Suprapubic skin (tissue), 4 donors: ENCODE measurements at regions not wholly inside any gene's neighbourhood (a gene's known extent, or its start where the extent isn't known, plus 50 kb on each side); places are given as distances from the start of the nearest gene placed in this dataset.
A peak's percentile ranks its signal among the peaks of the same experiment; 100 is the strongest.

Experiments
- DNase-seq, 2 donors: peaks; one replicate each; pipeline ENCODE4 v3.0.0-alpha.2; 2019; ENCODE audit warnings: low spot score in 2 of 2
- H3K27ac ChIP-seq: fragments of 200-600 bp; sonication (generic); one replicate; pipeline ENCODE4 v1.5.1; 2019
- H3K27me3 ChIP-seq: fragments of 200-600 bp; sonication (generic); one replicate; pipeline ENCODE4 v1.5.1; 2019
- H3K36me3 ChIP-seq: fragments of 200-600 bp; sonication (generic); one replicate; pipeline ENCODE4 v1.5.1; 2019
- H3K4me1 ChIP-seq: fragments of 200-600 bp; sonication (generic); one replicate; pipeline ENCODE4 v1.5.1; 2019
- H3K4me3 ChIP-seq: fragments of 200-600 bp; sonication (generic); one replicate; pipeline ENCODE4 v1.5.1; 2019; ENCODE audit warnings: mild to moderate bottlenecking
- H3K9me3 ChIP-seq: fragments of 200-600 bp; sonication (generic); one replicate; pipeline ENCODE4 v1.5.1; 2019
- CTCF ChIP-seq, 2 donors: fragments of 200-600 bp in 1 of 2; fragments of 450-650 bp in 1 of 2; sonication (generic) in 1 of 2; IDR thresholded peaks; one replicate each; pipeline ENCODE4 v1.5.1; 2016 to 2019; ENCODE audit warnings: antibody characterized with exemption in 2 of 2, mild to moderate bottlenecking in 1 of 2, moderate library complexity in 1 of 2
- EP300 ChIP-seq: sonication (generic); formaldehyde crosslinking; IDR thresholded peaks from one replicate; pipeline ENCODE4 v1.6.1; 2017; ENCODE audit warnings: antibody characterized with exemption
- POLR2A ChIP-seq, 2 donors: fragments of 450-650 bp; IDR thresholded peaks; one replicate each; pipeline ENCODE4 v1.6.1; 2017; ENCODE audit warnings: antibody characterized with exemption in 2 of 2, mild to moderate bottlenecking in 2 of 2, moderate library complexity in 2 of 2
- POLR2AphosphoS5 ChIP-seq, 3 donors: sonication (generic); formaldehyde crosslinking; IDR thresholded peaks; one replicate each; pipeline ENCODE4 v1.6.1; 2017; ENCODE audit warnings: antibody characterized with exemption in 3 of 3
- WGBS: methylation state at CpG from one replicate; pipeline ENCODE4 v1.1.5; 2018; 5-methylcytosine and 5-hydroxymethylcytosine counted together

DNA sequence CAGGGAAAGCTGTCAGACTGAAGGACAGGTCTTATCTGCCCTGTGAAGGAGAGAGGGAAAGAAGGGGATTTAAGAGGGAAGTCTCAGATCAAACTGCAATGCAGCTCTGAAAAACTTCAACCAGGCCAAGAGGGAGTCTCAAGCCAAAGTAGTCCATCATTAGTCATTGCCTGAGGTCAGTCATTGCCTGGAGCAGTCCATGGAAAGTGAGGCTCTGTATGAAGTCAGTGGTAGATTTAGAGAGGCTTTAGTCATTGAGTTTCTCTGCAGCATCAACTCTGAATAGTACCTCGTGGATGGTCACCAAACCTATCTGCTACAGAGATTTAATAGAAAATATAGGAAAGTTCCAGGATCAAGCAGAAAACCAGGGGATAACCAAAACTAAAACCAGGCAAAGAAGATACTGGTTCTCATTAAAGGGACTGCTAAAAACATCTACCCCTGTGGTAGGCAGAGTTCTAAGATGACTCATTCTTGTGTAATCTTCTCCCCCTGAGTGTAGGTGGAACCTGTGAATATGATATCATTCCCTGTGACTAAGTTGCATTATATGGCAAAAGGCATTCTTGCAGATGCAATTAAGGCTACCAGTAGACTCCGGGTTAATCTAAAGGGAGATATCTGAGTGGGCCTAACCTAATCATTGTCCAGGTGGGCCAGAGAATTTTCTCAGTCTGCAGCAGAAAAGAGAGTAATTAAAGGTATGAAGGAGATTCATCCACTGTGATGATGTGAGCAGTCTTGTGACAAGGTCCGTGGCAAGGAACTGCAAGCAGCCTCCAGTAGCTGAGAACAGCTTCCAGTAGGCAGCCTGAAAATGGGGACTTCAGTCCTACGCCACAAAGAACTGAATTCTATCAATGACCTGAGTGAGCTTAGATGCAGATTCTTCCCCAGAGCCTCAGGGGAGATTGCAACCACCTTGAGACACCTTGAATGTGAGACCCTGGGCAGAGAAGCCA, 123.1 kb downstream of the GALC start:
- no peaks in the 10 kb centered on the region for H3K27me3 ChIP-seq
- WGBS, result 82% methylated on average over 4 of the region's 4 CpGs
- no peak overlapping the region for H3K27ac ChIP-seq
- TF ChIP-seq POLR2AphosphoS5 (IDR thresholded peaks at IDR 0.05) (no peak), POLR2A (IDR thresholded peaks at IDR 0.05) (no peak), CTCF (IDR thresholded peaks at IDR 0.05) (no peak)
- no peaks in the 10 kb centered on the region for H3K36me3 ChIP-seq
- DNase-seq, result no peak
- no peak overlapping the region for H3K4me3 ChIP-seq
- no peaks in the 10 kb centered on the region for H3K9me3 ChIP-seq
- no peaks in the 10 kb centered on the region for H3K4me1 ChIP-seq

- no peaks in the 10 kb centered on the region for H3K9me3 ChIP-seq
- 76% methylated on average over 3 of the region's 3 CpGs for WGBS
- TF ChIP-seq CTCF (IDR thresholded peaks at IDR 0.05), result no peak
- TF ChIP-seq EP300, result no peak
- no peak for TF ChIP-seq POLR2A (IDR thresholded peaks at IDR 0.05)
- no peak for TF ChIP-seq POLR2AphosphoS5 (IDR thresholded peaks at IDR 0.05)
- DNase-seq, result no peak
- H3K4me3 ChIP-seq, result no peak overlapping the region
- H3K36me3 ChIP-seq, result no peaks in the 10 kb centered on the region
- no peaks in the 10 kb centered on the region for H3K27me3 ChIP-seq
- H3K27ac ChIP-seq, result peak overlapping the region; percentile 4
- H3K4me1 ChIP-seq, result no peaks in the 10 kb centered on the region
Observed at GRCh38 chr14:87868920-87869319, 124.1 kb downstream of the GALC start.

DNA sequence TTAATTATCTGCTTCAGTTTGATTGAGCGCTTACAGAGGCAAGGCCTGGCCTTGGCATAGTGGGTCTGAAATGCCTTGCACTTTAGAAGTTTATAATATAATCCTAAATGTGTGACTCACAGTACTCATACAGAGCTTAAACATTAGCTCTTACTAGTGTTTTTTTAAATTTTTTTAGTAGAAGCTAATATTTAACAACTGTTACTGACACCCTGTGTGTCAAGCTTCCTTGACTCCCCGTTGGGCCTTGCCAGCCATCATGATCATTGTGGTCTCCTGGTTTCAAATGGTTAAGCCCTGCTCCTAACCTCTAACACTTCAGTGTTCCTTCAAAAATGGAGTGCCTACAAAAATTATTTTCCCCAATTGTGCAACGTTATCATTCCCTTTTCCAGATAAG, 126.9 kb downstream of the GALC start:
- H3K27ac ChIP-seq, result no peak overlapping the region
- no peaks in the 10 kb centered on the region for H3K4me1 ChIP-seq
- no peaks in the 10 kb centered on the region for H3K27me3 ChIP-seq
- H3K4me3 ChIP-seq, result no peak overlapping the region
- WGBS, result 89% methylated on average over 3 of the region's 3 CpGs
- no peak for TF ChIP-seq EP300
- TF ChIP-seq CTCF (IDR thresholded peaks at IDR 0.05), result no peak
- no peak for TF ChIP-seq POLR2AphosphoS5 (IDR thresholded peaks at IDR 0.05)
- TF ChIP-seq POLR2A (IDR thresholded peaks at IDR 0.05), result no peak
- no peak for DNase-seq
- H3K9me3 ChIP-seq, result no peaks in the 10 kb centered on the region
- H3K36me3 ChIP-seq, result no peaks in the 10 kb centered on the region

GRCh38 chr14:87864356-87865270, 128.4 kb downstream of the GALC start:
- DNase-seq, result no peak
- H3K27me3 ChIP-seq, result no peaks in the 10 kb centered on the region
- H3K4me1 ChIP-seq, result no peaks in the 10 kb centered on the region
- 76% methylated on average over 7 of the region's 7 CpGs for WGBS
- no peaks in the 10 kb centered on the region for H3K36me3 ChIP-seq
- no peaks in the 10 kb centered on the region for H3K9me3 ChIP-seq
- no peak overlapping the region for H3K27ac ChIP-seq
- no peak overlapping the region for H3K4me3 ChIP-seq
- TF ChIP-seq CTCF (IDR thresholded peaks at IDR 0.05) (no peak), POLR2A (IDR thresholded peaks at IDR 0.05) (no peak), POLR2AphosphoS5 (IDR thresholded peaks at IDR 0.05) (no peak), EP300 (no peak)

GRCh38 chr14:87863047-87863446, 129.9 kb downstream of the GALC start:
- no peaks in the 10 kb centered on the region for H3K36me3 ChIP-seq
- TF ChIP-seq EP300, result no peak
- TF ChIP-seq POLR2A (IDR thresholded peaks at IDR 0.05), result no peak
- TF ChIP-seq CTCF (IDR thresholded peaks at IDR 0.05), result no peak
- TF ChIP-seq POLR2AphosphoS5 (IDR thresholded peaks at IDR 0.05), result no peak
- no peaks in the 10 kb centered on the region for H3K27me3 ChIP-seq
- no peak overlapping the region for H3K4me3 ChIP-seq
- H3K27ac ChIP-seq, result no peak overlapping the region
- no peaks in the 10 kb centered on the region for H3K9me3 ChIP-seq
- no peak for DNase-seq
- WGBS, result 83% methylated on average over 3 of the region's 3 CpGs
- no peaks in the 10 kb centered on the region for H3K4me1 ChIP-seq
